Hepatocyte (in vitro differentiated cells): ENCODE measurements at regions not wholly inside any gene's neighbourhood (a gene's known extent, or its start where the extent isn't known, plus 50 kb on each side); places are given as distances from the start of the nearest gene placed in this dataset.

ENCODE experiments used
- CTCF ChIP-seq: fragments of 200-600 bp; sonication (generic); IDR thresholded peaks from 2 replicates; pipeline ENCODE4 v1.5.1; 2016; ENCODE audit warnings: antibody characterized with exemption, mild to moderate bottlenecking; ENCODE audit not compliant: poor library complexity
- EZH2 ChIP-seq: fragments of 200-600 bp; sonication (generic); IDR thresholded peaks from 2 replicates; pipeline ENCODE4 v1.6.1; 2016; ENCODE audit warnings: antibody characterized with exemption, mild to moderate bottlenecking, borderline replicate concordance
- EZH2phosphoT487 ChIP-seq: fragments of 200-600 bp; sonication (generic); IDR thresholded peaks from one replicate; pipeline ENCODE4 v1.6.1; 2018; ENCODE audit warnings: antibody characterized with exemption, mild to moderate bottlenecking, low read depth, moderate library complexity; ENCODE audit not compliant: unreplicated experiment, severe bottlenecking

- TF ChIP-seq CTCF, result no peak
- TF ChIP-seq EZH2, result no peak
- no peak for TF ChIP-seq EZH2phosphoT487
These were observed 172.6 kb downstream of the ACTRT1 start for GRCh38 chrX:127879585-127879984.
